ENCODE measurements at regions not wholly inside any gene's neighbourhood (a gene's known extent, or its start where the extent isn't known, plus 50 kb on each side); places are given as distances from the start of the nearest gene placed in this dataset.

DNA sequence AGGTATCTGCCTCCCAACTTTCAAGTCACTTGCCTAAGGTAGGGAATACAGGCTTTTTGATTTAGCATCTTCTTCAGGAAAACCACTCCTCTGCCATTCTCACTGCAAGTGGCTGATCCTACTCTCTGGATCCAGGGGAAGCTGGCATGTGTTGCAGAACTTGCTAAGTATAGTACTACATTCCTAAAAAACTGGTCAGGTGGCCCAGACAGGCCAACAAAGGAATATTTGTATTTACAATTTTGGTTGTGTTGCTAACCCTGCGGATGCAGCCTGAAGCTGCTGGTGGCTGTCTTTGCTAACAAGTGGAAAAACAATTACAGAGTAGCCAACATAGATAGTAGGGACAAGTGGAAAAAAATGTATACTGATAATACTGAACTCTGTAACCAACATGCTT lies 222.5 kb upstream of the STARD13 start:
- H3K27ac ChIP-seq (ENCODE audit: low read depth, low read length), result no peak overlapping the region
- TF ChIP-seq, protein P1, sequence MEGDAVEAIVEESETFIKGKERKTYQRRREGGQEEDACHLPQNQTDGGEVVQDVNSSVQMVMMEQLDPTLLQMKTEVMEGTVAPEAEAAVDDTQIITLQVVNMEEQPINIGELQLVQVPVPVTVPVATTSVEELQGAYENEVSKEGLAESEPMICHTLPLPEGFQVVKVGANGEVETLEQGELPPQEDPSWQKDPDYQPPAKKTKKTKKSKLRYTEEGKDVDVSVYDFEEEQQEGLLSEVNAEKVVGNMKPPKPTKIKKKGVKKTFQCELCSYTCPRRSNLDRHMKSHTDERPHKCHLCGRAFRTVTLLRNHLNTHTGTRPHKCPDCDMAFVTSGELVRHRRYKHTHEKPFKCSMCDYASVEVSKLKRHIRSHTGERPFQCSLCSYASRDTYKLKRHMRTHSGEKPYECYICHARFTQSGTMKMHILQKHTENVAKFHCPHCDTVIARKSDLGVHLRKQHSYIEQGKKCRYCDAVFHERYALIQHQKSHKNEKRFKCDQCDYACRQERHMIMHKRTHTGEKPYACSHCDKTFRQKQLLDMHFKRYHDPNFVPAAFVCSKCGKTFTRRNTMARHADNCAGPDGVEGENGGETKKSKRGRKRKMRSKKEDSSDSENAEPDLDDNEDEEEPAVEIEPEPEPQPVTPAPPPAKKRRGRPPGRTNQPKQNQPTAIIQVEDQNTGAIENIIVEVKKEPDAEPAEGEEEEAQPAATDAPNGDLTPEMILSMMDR (IDR thresholded peaks at IDR 0.05; ENCODE audit: extremely low read depth, low read depth, low read length), result no peak
- no peaks in the 10 kb centered on the region for H3K9me3 ChIP-seq (ENCODE audit: low read depth, low read length)

GRCh38 chr13:33509642-33510229 lies 224.2 kb upstream of the STARD13 start:
- H3K4me2 ChIP-seq (ENCODE audit: insufficient read depth, low read length), result peak overlapping the region; percentile 47
- H3K4me3 ChIP-seq (ENCODE audit: insufficient read depth, low read length), result peak overlapping the region; percentile 1
- peak overlapping the region; percentile 90 for H2AFZ ChIP-seq (ENCODE audit: low read length)
- peak; percentile 49 for DNase-seq (ENCODE audit: insufficient read length, low spot score, missing footprints)
- TF ChIP-seq, protein P1 (IDR thresholded peaks at IDR 0.05; ENCODE audit: extremely low read depth, low read depth, low read length), result no peak
- H3K9me3 ChIP-seq (ENCODE audit: low read depth, low read length), result no peaks in the 10 kb centered on the region
- H3K79me2 ChIP-seq (ENCODE audit: insufficient read depth, low read length), result no peaks in the 10 kb centered on the region
- H3K4me1 ChIP-seq (ENCODE audit: insufficient read depth, low read length), result peaks cover 16% of the 10 kb centered on the region
- no peaks in the 10 kb centered on the region for H4K20me1 ChIP-seq (ENCODE audit: insufficient read depth, low read length)
- no peaks in the 10 kb centered on the region for H3K36me3 ChIP-seq (ENCODE audit: insufficient read depth, low read length)
- H3K27me3 ChIP-seq (ENCODE audit: insufficient read depth, low read length), result no peaks in the 10 kb centered on the region
- H3K27ac ChIP-seq (ENCODE audit: low read depth, low read length), result peak overlapping the region; percentile 84

More for the DNA sequence above, 222.5 kb upstream of the STARD13 start:
- Histone ChIP-seq H3K36me3 (ENCODE audit: insufficient read depth, low read length) (no peaks in the 10 kb centered on the region), H2AFZ (ENCODE audit: low read length) (no peak overlapping the region), H3K4me1 (ENCODE audit: insufficient read depth, low read length) (peaks cover 16% of the 10 kb centered on the region), H3K4me3 (ENCODE audit: insufficient read depth, low read length) (no peak overlapping the region), H4K20me1 (ENCODE audit: insufficient read depth, low read length) (no peaks in the 10 kb centered on the region), H3K4me2 (ENCODE audit: insufficient read depth, low read length) (no peak overlapping the region), H3K27me3 (ENCODE audit: insufficient read depth, low read length) (no peaks in the 10 kb centered on the region), H3K79me2 (ENCODE audit: insufficient read depth, low read length) (no peaks in the 10 kb centered on the region)
- no peak for DNase-seq (ENCODE audit: insufficient read length, low spot score, missing footprints)

GRCh38 chr13:33510350-33510970 lies 224.9 kb upstream of the STARD13 start:
- no peaks in the 10 kb centered on the region for H3K9me3 ChIP-seq (ENCODE audit: low read depth, low read length)
- DNase-seq (ENCODE audit: insufficient read length, low spot score, missing footprints), result peak; percentile 5

More at GRCh38 chr13:33510350-33510970, 224.9 kb upstream of the STARD13 start:
- Histone ChIP-seq H3K27me3 (ENCODE audit: insufficient read depth, low read length) (no peaks in the 10 kb centered on the region), H4K20me1 (ENCODE audit: insufficient read depth, low read length) (no peaks in the 10 kb centered on the region), H3K79me2 (ENCODE audit: insufficient read depth, low read length) (no peaks in the 10 kb centered on the region), H2AFZ (ENCODE audit: low read length) (no peak overlapping the region), H3K4me3 (ENCODE audit: insufficient read depth, low read length) (no peak overlapping the region), H3K36me3 (ENCODE audit: insufficient read depth, low read length) (no peaks in the 10 kb centered on the region), H3K4me1 (ENCODE audit: insufficient read depth, low read length) (peaks cover 16% of the 10 kb centered on the region), H3K4me2 (ENCODE audit: insufficient read depth, low read length) (no peak overlapping the region), H3K27ac (ENCODE audit: low read depth, low read length) (peak overlapping the region; percentile 84)
- TF ChIP-seq, protein P1 (IDR thresholded peaks at IDR 0.05; ENCODE audit: extremely low read depth, low read depth, low read length), result no peak

All from osteoblast (primary cell).